Esophagus squamous epithelium (tissue), 5 donors: ENCODE measurements at regions not wholly inside any gene's neighbourhood (a gene's known extent, or its start where the extent isn't known, plus 50 kb on each side); places are given as distances from the start of the nearest gene placed in this dataset.

Experiments used
- DNase-seq: peaks from one replicate; lab custom pipeline; 2025; lab: John Stamatoyannopoulos, UW
- H3K27ac ChIP-seq, 4 donors: fragments of 200-600 bp; sonication (generic); one replicate each; pipeline ENCODE4 v1.5.1; 2016 to 2019; ENCODE audit warnings: mild to moderate bottlenecking in 1 of 4
- H3K27me3 ChIP-seq, 4 donors: fragments of 200-600 bp; sonication (generic); 1 replicate in 3 of 4; 2 replicates in 1 of 4; pipeline versions ENCODE4 v1.5.1 to v1.6.0; 2017 to 2021; ENCODE audit warnings: antibody characterized with exemption in 1 of 4
- H3K36me3 ChIP-seq, 3 donors: fragments of 200-600 bp; sonication (generic); one replicate each; pipeline ENCODE4 v1.5.1; 2016 to 2019
- H3K4me1 ChIP-seq, 3 donors: fragments of 200-600 bp; sonication (generic); one replicate each; pipeline ENCODE4 v1.5.1; 2017 to 2019
- H3K4me3 ChIP-seq, 4 donors: fragments of 200-600 bp; sonication (generic); 1 replicate in 3 of 4; 2 replicates in 1 of 4; pipeline ENCODE4 v1.5.1; 2016 to 2019; ENCODE audit warnings: mild to moderate bottlenecking in 2 of 4, moderate library complexity in 1 of 4
- H3K9me3 ChIP-seq, 3 donors: fragments of 200-600 bp; sonication (generic); one replicate each; pipeline ENCODE4 v1.5.1; 2016 to 2019
- POLR2A ChIP-seq, 4 donors: fragments of 450-650 bp; IDR thresholded peaks; one replicate each; pipeline ENCODE4 v1.6.1; 2017; ENCODE audit warnings: antibody characterized with exemption in 4 of 4, mild to moderate bottlenecking in 4 of 4, moderate library complexity in 3 of 4
- WGBS, 2 donors: methylation state at CpG; one replicate each; pipeline ENCODE4 v1.1.5; 2018; 5-methylcytosine and 5-hydroxymethylcytosine counted together
- intact Hi-C: fragments of 100-400 bp; cut with DNase I; formaldehyde crosslinking; loops from one replicate; pipeline ENCODE4 v1.15.0; 2022
- TF ChIP-seq, protein P1 (sequence below), 6 experiments: fragments of 450-650 bp in 4 of 6; fragments of 200-600 bp in 2 of 6; sonication (generic) in 2 of 6; IDR thresholded peaks; one replicate each; pipeline ENCODE4 v1.5.1; 2016 to 2019; ENCODE audit warnings: antibody characterized with exemption in 6 of 6, mild to moderate bottlenecking in 4 of 6, moderate library complexity in 4 of 6
- donor health status: DM: yes; HTN: yes; CAD: no.

DNA sequence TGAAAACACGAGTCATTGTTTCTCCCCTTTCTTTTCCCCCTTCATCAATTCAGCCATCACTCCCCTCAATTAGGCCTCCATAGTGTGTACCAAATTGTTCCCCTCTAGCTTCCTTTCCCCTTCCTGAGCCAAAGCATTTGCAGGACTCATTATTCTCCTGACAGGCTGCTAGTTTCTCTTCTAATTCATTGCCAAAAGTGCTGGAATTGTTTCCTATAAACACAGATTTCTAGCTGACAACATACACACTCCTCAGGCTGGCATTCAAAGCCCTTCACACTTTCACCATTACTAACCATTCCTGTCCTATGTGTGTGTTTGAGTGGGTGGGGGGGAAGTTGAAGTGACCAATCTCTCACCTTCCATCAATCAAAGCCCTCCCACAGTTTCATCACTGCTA, 444.2 kb upstream of the OPRM1 start:
- TF ChIP-seq, protein P1, sequence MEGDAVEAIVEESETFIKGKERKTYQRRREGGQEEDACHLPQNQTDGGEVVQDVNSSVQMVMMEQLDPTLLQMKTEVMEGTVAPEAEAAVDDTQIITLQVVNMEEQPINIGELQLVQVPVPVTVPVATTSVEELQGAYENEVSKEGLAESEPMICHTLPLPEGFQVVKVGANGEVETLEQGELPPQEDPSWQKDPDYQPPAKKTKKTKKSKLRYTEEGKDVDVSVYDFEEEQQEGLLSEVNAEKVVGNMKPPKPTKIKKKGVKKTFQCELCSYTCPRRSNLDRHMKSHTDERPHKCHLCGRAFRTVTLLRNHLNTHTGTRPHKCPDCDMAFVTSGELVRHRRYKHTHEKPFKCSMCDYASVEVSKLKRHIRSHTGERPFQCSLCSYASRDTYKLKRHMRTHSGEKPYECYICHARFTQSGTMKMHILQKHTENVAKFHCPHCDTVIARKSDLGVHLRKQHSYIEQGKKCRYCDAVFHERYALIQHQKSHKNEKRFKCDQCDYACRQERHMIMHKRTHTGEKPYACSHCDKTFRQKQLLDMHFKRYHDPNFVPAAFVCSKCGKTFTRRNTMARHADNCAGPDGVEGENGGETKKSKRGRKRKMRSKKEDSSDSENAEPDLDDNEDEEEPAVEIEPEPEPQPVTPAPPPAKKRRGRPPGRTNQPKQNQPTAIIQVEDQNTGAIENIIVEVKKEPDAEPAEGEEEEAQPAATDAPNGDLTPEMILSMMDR (IDR thresholded peaks at IDR 0.05): no peak
- TF ChIP-seq POLR2A (IDR thresholded peaks at IDR 0.05): no peak
- 53 to 62% methylated on average over 1 of the region's 1 CpG for WGBS, 2 donors
- Histone ChIP-seq H3K36me3 (no peaks in the 10 kb centered on the region), H3K27ac (no peak overlapping the region), H3K4me3 (no peak overlapping the region), H3K9me3 (no peaks in the 10 kb centered on the region), H3K4me1 (no peaks in the 10 kb centered on the region), H3K27me3 (no peaks in the 10 kb centered on the region)
- intact Hi-C loops: no loop called here
- no peak for DNase-seq

DNA sequence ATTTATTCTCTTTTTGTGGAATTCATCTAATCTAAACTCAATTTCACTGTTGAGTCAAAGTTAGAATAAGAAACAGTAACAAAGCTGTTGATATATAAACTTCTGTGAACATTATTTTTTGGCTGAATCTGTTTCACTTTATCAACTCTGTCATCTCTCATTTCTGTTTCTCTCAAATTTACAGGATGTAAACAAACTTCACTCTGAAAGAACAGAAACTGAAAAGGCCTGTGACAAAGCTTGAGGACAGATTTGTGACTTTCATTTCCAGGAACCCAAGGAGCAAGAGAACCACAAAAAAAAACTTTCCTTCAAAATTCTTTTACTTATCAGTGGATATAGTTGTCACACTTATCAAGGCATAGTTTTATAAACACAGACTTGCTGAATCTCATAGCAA, 447.9 kb upstream of the OPRM1 start:
- no peak overlapping the region for H3K27ac ChIP-seq

DNA sequence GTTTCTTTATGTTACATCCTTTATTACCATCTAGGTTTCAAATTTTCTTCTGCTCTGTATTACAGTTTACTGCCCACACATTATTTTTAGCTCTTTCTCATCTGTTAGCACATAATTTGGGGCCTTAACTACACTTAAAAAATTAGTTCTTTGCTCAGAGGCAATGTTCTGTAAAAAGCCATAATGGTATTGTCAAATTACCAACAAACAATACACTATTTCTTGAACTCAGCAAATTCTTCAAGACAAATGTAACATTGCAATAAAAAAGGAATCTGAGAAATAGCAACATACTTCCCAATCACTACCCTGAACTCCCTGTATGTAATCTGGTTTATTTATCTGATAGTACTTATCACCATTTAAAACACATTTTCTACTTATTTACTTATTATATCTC, 448.6 kb upstream of the OPRM1 start:
- Histone ChIP-seq H3K4me3 (no peak overlapping the region), H3K27ac (no peak overlapping the region), H3K36me3 (no peaks in the 10 kb centered on the region), H3K4me1 (no peaks in the 10 kb centered on the region), H3K9me3 (no peaks in the 10 kb centered on the region), H3K27me3 (no peaks in the 10 kb centered on the region)
- TF ChIP-seq, protein P1 (IDR thresholded peaks at IDR 0.05): no peak
- no peak for TF ChIP-seq POLR2A (IDR thresholded peaks at IDR 0.05)
- no peak for DNase-seq
- intact Hi-C loops: no loop called here

More for the DNA sequence above, 447.9 kb upstream of the OPRM1 start:
- DNase-seq: no peak
- intact Hi-C loops: no loop called here
- no peaks in the 10 kb centered on the region for H3K4me1 ChIP-seq
- H3K36me3 ChIP-seq: no peaks in the 10 kb centered on the region
- no peak for TF ChIP-seq POLR2A (IDR thresholded peaks at IDR 0.05)
- TF ChIP-seq, protein P1 (IDR thresholded peaks at IDR 0.05): no peak
- H3K9me3 ChIP-seq: no peaks in the 10 kb centered on the region
- H3K4me3 ChIP-seq: no peak overlapping the region
- H3K27me3 ChIP-seq: no peaks in the 10 kb centered on the region

DNA sequence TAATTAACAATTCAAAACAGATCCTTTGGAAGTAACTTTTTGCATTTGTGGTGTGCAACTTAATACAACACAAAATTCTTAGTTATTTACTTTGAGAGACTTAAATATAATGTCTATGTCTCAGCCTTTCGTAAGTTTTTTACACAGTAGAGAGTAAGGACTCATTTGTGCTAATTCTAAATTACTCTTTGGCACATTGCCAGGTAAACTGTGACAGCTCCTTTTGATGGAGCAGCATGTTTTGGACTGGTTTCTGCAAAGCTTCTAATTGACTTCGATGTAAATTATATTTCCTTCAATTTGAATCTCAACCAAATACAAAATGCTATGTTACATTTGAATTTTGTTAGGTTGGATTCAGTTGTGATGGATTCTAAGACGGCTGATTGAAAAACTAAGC, 450.7 kb upstream of the OPRM1 start:
- no peaks in the 10 kb centered on the region for H3K4me1 ChIP-seq
- H3K9me3 ChIP-seq: no peaks in the 10 kb centered on the region
- no peak for DNase-seq
- H3K4me3 ChIP-seq: no peak overlapping the region
- H3K27ac ChIP-seq: no peak overlapping the region
- TF ChIP-seq, protein P1 (IDR thresholded peaks at IDR 0.05): no peak
- TF ChIP-seq POLR2A (IDR thresholded peaks at IDR 0.05): no peak
- no peaks in the 10 kb centered on the region for H3K36me3 ChIP-seq
- H3K27me3 ChIP-seq: no peaks in the 10 kb centered on the region
- 68 to 76% methylated on average over 3 of the region's 3 CpGs for WGBS, 2 donors
- intact Hi-C loops: no loop called here

DNA sequence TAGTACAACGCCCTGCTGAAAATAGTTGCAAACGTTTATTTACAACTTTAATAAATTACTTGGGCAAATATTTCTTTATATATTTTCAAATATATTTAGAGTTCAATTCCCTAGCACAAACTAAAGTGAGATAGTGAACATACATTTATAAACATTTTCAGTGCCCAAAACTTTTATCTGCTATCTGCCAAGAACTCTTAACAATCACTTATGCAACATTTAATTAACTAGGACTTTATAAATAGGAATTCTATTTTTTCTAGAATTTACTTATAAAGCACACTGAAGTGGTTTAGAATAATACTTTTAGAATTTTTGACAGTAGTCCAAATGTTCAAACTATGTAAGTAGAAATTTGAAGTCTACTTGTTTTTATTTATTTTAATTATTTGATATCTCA, 452.6 kb upstream of the RGS17 start:
- Histone ChIP-seq H3K36me3 (no peaks in the 10 kb centered on the region), H3K9me3 (no peaks in the 10 kb centered on the region), H3K27me3 (no peaks in the 10 kb centered on the region), H3K27ac (no peak overlapping the region), H3K4me3 (no peak overlapping the region), H3K4me1 (no peaks in the 10 kb centered on the region)
- DNase-seq: no peak
- intact Hi-C loops: no loop called here
- WGBS, 2 donors: 68 to 74% methylated on average over 2 of the region's 2 CpGs
- TF ChIP-seq POLR2A (IDR thresholded peaks at IDR 0.05): no peak
- TF ChIP-seq, protein P1 (IDR thresholded peaks at IDR 0.05): no peak
